GM23338 (cell line): ENCODE measurements at regions not wholly inside any gene's neighbourhood (a gene's known extent, or its start where the extent isn't known, plus 50 kb on each side); places are given as distances from the start of the nearest gene placed in this dataset.

Experiments
- CREB1 ChIP-seq: fragments of 250-450 bp; sonication (Bioruptor Pico); IDR thresholded peaks from 2 replicates; pipeline ENCODE4 v1.5.0; 2020; ENCODE audit warnings: low read depth, mild to moderate bottlenecking, moderate library complexity
- EZH2 ChIP-seq: fragments of 200-600 bp; sonication (generic); IDR thresholded peaks from one replicate; pipeline ENCODE4 v1.8.0; 2017; ENCODE audit warnings: antibody characterized with exemption, mild to moderate bottlenecking, low read depth; ENCODE audit not compliant: unreplicated experiment
- JUNB ChIP-seq: IDR thresholded peaks from one replicate; pipeline ENCODE4 v1.6.1; 2016; ENCODE audit warnings: antibody characterized with exemption; ENCODE audit not compliant: unreplicated experiment
- NANOG ChIP-seq: IDR thresholded peaks from 2 replicates; pipeline ENCODE4 v1.6.1; 2016; ENCODE audit warnings: antibody characterized with exemption, borderline replicate concordance
- POLR2AphosphoS5 ChIP-seq: IDR thresholded peaks from 2 replicates; pipeline ENCODE4 v1.6.1; 2016; ENCODE audit warnings: antibody characterized with exemption, low read depth
- STAT1 ChIP-seq: IDR thresholded peaks from one replicate; pipeline ENCODE4 v1.6.1; 2016; ENCODE audit warnings: antibody characterized with exemption; ENCODE audit not compliant: unreplicated experiment
- ZNF114 ChIP-seq: fragments of 250-450 bp; sonication (Bioruptor Pico); IDR thresholded peaks from 2 replicates; pipeline ENCODE4 v1.5.0; 2020; ENCODE audit warnings: mild to moderate bottlenecking, moderate library complexity
- TF ChIP-seq, protein P1 (sequence below): fragments of 250-450 bp; sonication (Bioruptor Pico); IDR thresholded peaks from 2 replicates; pipeline ENCODE4 v1.5.0; 2020; ENCODE audit warnings: mild to moderate bottlenecking, moderate library complexity
- TF ChIP-seq, protein P2 (sequence below): IDR thresholded peaks from 2 replicates; pipeline ENCODE4 v1.6.1; 2016; ENCODE audit warnings: antibody characterized with exemption
- TF ChIP-seq, protein P3 (sequence below): IDR thresholded peaks from one replicate; pipeline ENCODE4 v1.6.1; 2018; ENCODE audit warnings: antibody characterized with exemption; ENCODE audit not compliant: unreplicated experiment

DNA sequence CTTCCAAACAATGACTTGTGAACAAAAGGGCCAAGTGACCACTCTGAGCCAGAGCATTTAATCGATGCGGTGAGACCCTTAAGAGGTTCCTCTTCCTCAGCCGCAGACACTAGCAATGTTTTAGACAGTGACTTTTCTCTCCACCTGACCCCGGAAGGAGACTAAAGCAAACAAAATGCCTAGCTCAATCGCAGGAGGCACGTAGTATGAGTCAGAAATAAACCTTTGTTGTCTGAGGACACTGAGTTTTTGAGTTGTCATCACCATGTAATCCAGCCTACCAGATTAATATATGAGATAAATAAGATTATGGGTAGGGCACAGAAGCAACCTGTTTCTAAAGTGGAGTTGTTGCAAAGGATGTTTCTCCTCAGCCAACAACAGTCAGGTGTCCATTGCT is 326.2 kb upstream of the DUSP10 start (continued):
- TF ChIP-seq, protein P1, sequence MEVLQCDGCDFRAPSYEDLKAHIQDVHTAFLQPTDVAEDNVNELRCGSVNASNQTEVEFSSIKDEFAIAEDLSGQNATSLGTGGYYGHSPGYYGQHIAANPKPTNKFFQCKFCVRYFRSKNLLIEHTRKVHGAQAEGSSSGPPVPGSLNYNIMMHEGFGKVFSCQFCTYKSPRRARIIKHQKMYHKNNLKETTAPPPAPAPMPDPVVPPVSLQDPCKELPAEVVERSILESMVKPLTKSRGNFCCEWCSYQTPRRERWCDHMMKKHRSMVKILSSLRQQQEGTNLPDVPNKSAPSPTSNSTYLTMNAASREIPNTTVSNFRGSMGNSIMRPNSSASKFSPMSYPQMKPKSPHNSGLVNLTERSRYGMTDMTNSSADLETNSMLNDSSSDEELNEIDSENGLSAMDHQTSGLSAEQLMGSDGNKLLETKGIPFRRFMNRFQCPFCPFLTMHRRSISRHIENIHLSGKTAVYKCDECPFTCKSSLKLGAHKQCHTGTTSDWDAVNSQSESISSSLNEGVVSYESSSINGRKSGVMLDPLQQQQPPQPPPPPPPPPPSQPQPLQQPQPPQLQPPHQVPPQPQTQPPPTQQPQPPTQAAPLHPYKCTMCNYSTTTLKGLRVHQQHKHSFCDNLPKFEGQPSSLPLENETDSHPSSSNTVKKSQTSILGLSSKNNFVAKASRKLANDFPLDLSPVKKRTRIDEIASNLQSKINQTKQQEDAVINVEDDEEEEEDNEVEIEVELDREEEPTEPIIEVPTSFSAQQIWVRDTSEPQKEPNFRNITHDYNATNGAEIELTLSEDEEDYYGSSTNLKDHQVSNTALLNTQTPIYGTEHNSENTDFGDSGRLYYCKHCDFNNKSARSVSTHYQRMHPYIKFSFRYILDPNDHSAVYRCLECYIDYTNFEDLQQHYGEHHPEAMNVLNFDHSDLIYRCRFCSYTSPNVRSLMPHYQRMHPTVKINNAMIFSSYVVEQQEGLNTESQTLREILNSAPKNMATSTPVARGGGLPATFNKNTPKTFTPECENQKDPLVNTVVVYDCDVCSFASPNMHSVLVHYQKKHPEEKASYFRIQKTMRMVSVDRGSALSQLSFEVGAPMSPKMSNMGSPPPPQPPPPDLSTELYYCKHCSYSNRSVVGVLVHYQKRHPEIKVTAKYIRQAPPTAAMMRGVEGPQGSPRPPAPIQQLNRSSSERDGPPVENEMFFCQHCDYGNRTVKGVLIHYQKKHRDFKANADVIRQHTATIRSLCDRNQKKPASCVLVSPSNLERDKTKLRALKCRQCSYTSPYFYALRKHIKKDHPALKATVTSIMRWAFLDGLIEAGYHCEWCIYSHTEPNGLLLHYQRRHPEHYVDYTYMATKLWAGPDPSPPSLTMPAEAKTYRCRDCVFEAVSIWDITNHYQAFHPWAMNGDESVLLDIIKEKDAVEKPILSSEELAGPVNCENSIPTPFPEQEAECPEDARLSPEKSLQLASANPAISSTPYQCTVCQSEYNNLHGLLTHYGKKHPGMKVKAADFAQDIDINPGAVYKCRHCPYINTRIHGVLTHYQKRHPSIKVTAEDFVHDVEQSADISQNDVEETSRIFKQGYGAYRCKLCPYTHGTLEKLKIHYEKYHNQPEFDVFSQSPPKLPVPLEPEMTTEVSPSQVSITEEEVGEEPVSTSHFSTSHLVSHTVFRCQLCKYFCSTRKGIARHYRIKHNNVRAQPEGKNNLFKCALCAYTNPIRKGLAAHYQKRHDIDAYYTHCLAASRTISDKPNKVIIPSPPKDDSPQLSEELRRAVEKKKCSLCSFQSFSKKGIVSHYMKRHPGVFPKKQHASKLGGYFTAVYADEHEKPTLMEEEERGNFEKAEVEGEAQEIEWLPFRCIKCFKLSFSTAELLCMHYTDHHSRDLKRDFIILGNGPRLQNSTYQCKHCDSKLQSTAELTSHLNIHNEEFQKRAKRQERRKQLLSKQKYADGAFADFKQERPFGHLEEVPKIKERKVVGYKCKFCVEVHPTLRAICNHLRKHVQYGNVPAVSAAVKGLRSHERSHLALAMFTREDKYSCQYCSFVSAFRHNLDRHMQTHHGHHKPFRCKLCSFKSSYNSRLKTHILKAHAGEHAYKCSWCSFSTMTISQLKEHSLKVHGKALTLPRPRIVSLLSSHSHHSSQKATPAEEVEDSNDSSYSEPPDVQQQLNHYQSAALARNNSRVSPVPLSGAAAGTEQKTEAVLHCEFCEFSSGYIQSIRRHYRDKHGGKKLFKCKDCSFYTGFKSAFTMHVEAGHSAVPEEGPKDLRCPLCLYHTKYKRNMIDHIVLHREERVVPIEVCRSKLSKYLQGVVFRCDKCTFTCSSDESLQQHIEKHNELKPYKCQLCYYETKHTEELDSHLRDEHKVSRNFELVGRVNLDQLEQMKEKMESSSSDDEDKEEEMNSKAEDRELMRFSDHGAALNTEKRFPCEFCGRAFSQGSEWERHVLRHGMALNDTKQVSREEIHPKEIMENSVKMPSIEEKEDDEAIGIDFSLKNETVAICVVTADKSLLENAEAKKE (CRISPR knock-in tag) = no peak
- TF ChIP-seq, protein P2, sequence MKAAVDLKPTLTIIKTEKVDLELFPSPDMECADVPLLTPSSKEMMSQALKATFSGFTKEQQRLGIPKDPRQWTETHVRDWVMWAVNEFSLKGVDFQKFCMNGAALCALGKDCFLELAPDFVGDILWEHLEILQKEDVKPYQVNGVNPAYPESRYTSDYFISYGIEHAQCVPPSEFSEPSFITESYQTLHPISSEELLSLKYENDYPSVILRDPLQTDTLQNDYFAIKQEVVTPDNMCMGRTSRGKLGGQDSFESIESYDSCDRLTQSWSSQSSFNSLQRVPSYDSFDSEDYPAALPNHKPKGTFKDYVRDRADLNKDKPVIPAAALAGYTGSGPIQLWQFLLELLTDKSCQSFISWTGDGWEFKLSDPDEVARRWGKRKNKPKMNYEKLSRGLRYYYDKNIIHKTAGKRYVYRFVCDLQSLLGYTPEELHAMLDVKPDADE = no peak
- TF ChIP-seq STAT1 = no peak
- no peak for TF ChIP-seq ZNF114 (CRISPR knock-in tag)
- no peak for TF ChIP-seq NANOG
- TF ChIP-seq JUNB = no peak
- no peak for TF ChIP-seq EZH2
- TF ChIP-seq POLR2AphosphoS5 = no peak
- TF ChIP-seq, protein P3, sequence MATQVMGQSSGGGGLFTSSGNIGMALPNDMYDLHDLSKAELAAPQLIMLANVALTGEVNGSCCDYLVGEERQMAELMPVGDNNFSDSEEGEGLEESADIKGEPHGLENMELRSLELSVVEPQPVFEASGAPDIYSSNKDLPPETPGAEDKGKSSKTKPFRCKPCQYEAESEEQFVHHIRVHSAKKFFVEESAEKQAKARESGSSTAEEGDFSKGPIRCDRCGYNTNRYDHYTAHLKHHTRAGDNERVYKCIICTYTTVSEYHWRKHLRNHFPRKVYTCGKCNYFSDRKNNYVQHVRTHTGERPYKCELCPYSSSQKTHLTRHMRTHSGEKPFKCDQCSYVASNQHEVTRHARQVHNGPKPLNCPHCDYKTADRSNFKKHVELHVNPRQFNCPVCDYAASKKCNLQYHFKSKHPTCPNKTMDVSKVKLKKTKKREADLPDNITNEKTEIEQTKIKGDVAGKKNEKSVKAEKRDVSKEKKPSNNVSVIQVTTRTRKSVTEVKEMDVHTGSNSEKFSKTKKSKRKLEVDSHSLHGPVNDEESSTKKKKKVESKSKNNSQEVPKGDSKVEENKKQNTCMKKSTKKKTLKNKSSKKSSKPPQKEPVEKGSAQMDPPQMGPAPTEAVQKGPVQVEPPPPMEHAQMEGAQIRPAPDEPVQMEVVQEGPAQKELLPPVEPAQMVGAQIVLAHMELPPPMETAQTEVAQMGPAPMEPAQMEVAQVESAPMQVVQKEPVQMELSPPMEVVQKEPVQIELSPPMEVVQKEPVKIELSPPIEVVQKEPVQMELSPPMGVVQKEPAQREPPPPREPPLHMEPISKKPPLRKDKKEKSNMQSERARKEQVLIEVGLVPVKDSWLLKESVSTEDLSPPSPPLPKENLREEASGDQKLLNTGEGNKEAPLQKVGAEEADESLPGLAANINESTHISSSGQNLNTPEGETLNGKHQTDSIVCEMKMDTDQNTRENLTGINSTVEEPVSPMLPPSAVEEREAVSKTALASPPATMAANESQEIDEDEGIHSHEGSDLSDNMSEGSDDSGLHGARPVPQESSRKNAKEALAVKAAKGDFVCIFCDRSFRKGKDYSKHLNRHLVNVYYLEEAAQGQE = no peak
- no peak for TF ChIP-seq CREB1 (CRISPR knock-in tag)
